Liver (tissue), 8 donors: ENCODE measurements at regions not wholly inside any gene's neighbourhood (a gene's known extent, or its start where the extent isn't known, plus 50 kb on each side); places are given as distances from the start of the nearest gene placed in this dataset.

Experiments used
- DNase-seq: peaks from one replicate; pipeline ENCODE4 v3.0.0-alpha.2; 2017; ENCODE audit warnings: low spot score
- H3K27ac ChIP-seq, 2 donors: one replicate each; pipeline ENCODE4 v1.7.0; 2013; ENCODE audit warnings: inconsistent platforms in 2 of 2, low read length in 2 of 2, control low read depth in 1 of 2, low read depth in 1 of 2, mild to moderate bottlenecking in 1 of 2
- H3K27me3 ChIP-seq, 4 donors: one replicate each; pipeline versions ENCODE4 v1.6.1 to v1.7.0; 2013; ENCODE audit warnings: low read length in 3 of 4, inconsistent platforms in 1 of 4, mild to moderate bottlenecking in 1 of 4, moderate library complexity in 1 of 4; ENCODE audit not compliant: control insufficient read depth in 4 of 4, insufficient read depth in 4 of 4
- H3K36me3 ChIP-seq, 4 donors: one replicate each; pipeline versions ENCODE4 v1.6.1 to v1.7.0; 2013; ENCODE audit warnings: low read length in 3 of 4, mild to moderate bottlenecking in 3 of 4, low read depth in 1 of 4, moderate library complexity in 1 of 4; ENCODE audit not compliant: control insufficient read depth in 4 of 4, insufficient read depth in 3 of 4
- H3K4me1 ChIP-seq, 4 donors: one replicate each; pipeline versions ENCODE4 v1.6.1 to v1.7.0; 2013; ENCODE audit warnings: low read length in 3 of 4, mild to moderate bottlenecking in 3 of 4, moderate library complexity in 1 of 4; ENCODE audit not compliant: control insufficient read depth in 4 of 4, insufficient read depth in 4 of 4
- H3K4me3 ChIP-seq, 3 donors: one replicate each; pipeline versions ENCODE4 v1.6.1 to v1.7.0; 2013; ENCODE audit warnings: low read length in 3 of 3, control low read depth in 1 of 3, low read depth in 1 of 3, mild to moderate bottlenecking in 1 of 3
- H3K9ac ChIP-seq, 2 donors: one replicate each; pipeline ENCODE4 v1.7.0; 2013; ENCODE audit warnings: low read length in 2 of 2, mild to moderate bottlenecking in 2 of 2, moderate library complexity in 2 of 2, control low read depth in 1 of 2, low read depth in 1 of 2
- H3K9me3 ChIP-seq, 4 donors: one replicate each; pipeline versions ENCODE4 v1.6.1 to v1.7.0; 2013; ENCODE audit warnings: low read length in 3 of 4; ENCODE audit not compliant: control insufficient read depth in 4 of 4
- CTCF ChIP-seq: fragments of 150-350 bp; IDR thresholded peaks from 2 replicates; pipeline ENCODE4 v1.5.1; 2017; ENCODE audit warnings: improper control_type of control experiment, low read depth, low read length; ENCODE audit not compliant: missing input control
- EGR1 ChIP-seq, 2 donors: IDR thresholded peaks; 2 replicates each; pipeline ENCODE4 v1.6.1; 2016 to 2018; ENCODE audit warnings: antibody characterized with exemption in 2 of 2, low read depth in 2 of 2
- HNF4A ChIP-seq, 2 donors: conservative IDR thresholded peaks; 2 replicates each; pipeline ENCODE4 v1.6.1; 2016; ENCODE audit warnings: antibody characterized with exemption in 2 of 2, mild to moderate bottlenecking in 2 of 2
- HNF4G ChIP-seq: IDR thresholded peaks from 2 replicates; pipeline ENCODE4 v1.6.1; 2016; ENCODE audit warnings: antibody characterized with exemption
- NR2F2 ChIP-seq: IDR thresholded peaks from 2 replicates; pipeline ENCODE4 v1.6.1; 2016; ENCODE audit warnings: antibody characterized with exemption
- RAD21 ChIP-seq, 2 donors: IDR thresholded peaks; 2 replicates each; pipeline ENCODE4 v1.6.1; 2016; ENCODE audit warnings: antibody characterized with exemption in 2 of 2, mild to moderate bottlenecking in 2 of 2
- RXRA ChIP-seq, 2 donors: IDR thresholded peaks; 2 replicates each; pipeline ENCODE4 v1.6.1; 2017 to 2018; ENCODE audit warnings: antibody characterized with exemption in 2 of 2, mild to moderate bottlenecking in 1 of 2
- SP1 ChIP-seq: IDR thresholded peaks from 2 replicates; pipeline ENCODE4 v1.6.1; 2018; ENCODE audit warnings: antibody characterized with exemption, mild to moderate bottlenecking
- YY1 ChIP-seq: IDR thresholded peaks from 2 replicates; pipeline ENCODE4 v1.6.1; 2016; ENCODE audit warnings: antibody characterized with exemption, mild to moderate bottlenecking
- WGBS: extraction: QIAGEN DNeasy Blood & Tissue Kit; methylation state at CpG from one replicate; pipeline ENCODE4 v1.1.7; 2013; 5-methylcytosine and 5-hydroxymethylcytosine counted together
- TF ChIP-seq, protein P1 (sequence below): IDR thresholded peaks from 2 replicates; pipeline ENCODE4 v1.6.1; 2016; ENCODE audit warnings: antibody characterized with exemption
- TF ChIP-seq, protein P2 (sequence below): IDR thresholded peaks from 2 replicates; pipeline ENCODE4 v1.6.1; 2016; ENCODE audit warnings: antibody characterized with exemption
- TF ChIP-seq, protein P3 (sequence below): IDR thresholded peaks from 2 replicates; pipeline ENCODE4 v1.6.1; 2016; ENCODE audit warnings: antibody characterized with exemption, mild to moderate bottlenecking
- donor health status: healthy.
- donor health status: healthy.
- donor health status: healthy.
- donor health status: healthy.
- donor health status: healthy.

GRCh38 chr20:48524582-48524981 lies 303.2 kb downstream of the PREX1 start:
- H3K4me3 ChIP-seq = no peak overlapping the region
- no peak overlapping the region for H3K9ac ChIP-seq
- no peak overlapping the region for H3K27ac ChIP-seq
- H3K36me3 ChIP-seq = no peaks in the 10 kb centered on the region
- H3K4me1 ChIP-seq = no peaks in the 10 kb centered on the region
- 84% methylated on average over 5 of the region's 5 CpGs for WGBS
- peaks cover 0 to 11% (median under 1%) of the 10 kb centered on the region in 4 donors for H3K27me3 ChIP-seq
- TF ChIP-seq RXRA (IDR thresholded peaks at IDR 0.05) (no peak), HNF4G (no peak), NR2F2 (no peak), SP1 (no peak), YY1 (no peak), RAD21 (IDR thresholded peaks at IDR 0.05) (no peak)
- TF ChIP-seq, protein P1, sequence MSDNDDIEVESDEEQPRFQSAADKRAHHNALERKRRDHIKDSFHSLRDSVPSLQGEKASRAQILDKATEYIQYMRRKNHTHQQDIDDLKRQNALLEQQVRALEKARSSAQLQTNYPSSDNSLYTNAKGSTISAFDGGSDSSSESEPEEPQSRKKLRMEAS = no peak
- TF ChIP-seq, protein P2, sequence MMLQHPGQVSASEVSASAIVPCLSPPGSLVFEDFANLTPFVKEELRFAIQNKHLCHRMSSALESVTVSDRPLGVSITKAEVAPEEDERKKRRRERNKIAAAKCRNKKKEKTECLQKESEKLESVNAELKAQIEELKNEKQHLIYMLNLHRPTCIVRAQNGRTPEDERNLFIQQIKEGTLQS = no peak
- H3K9me3 ChIP-seq = peaks cover 0 to 1% (median 0%) of the 10 kb centered on the region in 4 donors
- no peak for DNase-seq

- Histone ChIP-seq H3K4me1 (no peaks in the 10 kb centered on the region), H3K9me3 (peaks cover 0 to 1% (median 0%) of the 10 kb centered on the region in 4 donors), H3K27ac (no peak overlapping the region), H3K9ac (no peak overlapping the region), H3K4me3 (no peak overlapping the region), H3K27me3 (peaks cover 0 to 6% (median under 1%) of the 10 kb centered on the region in 4 donors), H3K36me3 (no peaks in the 10 kb centered on the region)
- no peak for TF ChIP-seq YY1
- peak in 1 of 2 donors; percentile 8 for TF ChIP-seq HNF4A (conservative IDR thresholded peaks at IDR 0.05)
- TF ChIP-seq, protein P3, sequence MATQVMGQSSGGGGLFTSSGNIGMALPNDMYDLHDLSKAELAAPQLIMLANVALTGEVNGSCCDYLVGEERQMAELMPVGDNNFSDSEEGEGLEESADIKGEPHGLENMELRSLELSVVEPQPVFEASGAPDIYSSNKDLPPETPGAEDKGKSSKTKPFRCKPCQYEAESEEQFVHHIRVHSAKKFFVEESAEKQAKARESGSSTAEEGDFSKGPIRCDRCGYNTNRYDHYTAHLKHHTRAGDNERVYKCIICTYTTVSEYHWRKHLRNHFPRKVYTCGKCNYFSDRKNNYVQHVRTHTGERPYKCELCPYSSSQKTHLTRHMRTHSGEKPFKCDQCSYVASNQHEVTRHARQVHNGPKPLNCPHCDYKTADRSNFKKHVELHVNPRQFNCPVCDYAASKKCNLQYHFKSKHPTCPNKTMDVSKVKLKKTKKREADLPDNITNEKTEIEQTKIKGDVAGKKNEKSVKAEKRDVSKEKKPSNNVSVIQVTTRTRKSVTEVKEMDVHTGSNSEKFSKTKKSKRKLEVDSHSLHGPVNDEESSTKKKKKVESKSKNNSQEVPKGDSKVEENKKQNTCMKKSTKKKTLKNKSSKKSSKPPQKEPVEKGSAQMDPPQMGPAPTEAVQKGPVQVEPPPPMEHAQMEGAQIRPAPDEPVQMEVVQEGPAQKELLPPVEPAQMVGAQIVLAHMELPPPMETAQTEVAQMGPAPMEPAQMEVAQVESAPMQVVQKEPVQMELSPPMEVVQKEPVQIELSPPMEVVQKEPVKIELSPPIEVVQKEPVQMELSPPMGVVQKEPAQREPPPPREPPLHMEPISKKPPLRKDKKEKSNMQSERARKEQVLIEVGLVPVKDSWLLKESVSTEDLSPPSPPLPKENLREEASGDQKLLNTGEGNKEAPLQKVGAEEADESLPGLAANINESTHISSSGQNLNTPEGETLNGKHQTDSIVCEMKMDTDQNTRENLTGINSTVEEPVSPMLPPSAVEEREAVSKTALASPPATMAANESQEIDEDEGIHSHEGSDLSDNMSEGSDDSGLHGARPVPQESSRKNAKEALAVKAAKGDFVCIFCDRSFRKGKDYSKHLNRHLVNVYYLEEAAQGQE = peak; percentile 100
- TF ChIP-seq EGR1 (IDR thresholded peaks at IDR 0.05; ENCODE audit: low read depth in 2 of 2) = no peak
- TF ChIP-seq RXRA (IDR thresholded peaks at IDR 0.05) = no peak
- no peak for TF ChIP-seq SP1
- no peak for TF ChIP-seq CTCF
- DNase-seq = no peak
- WGBS = 63% methylated on average over 6 of the region's 6 CpGs
These were observed 304.4 kb downstream of the PREX1 start for GRCh38 chr20:48523191-48523995.
